Urinary bladder (tissue), 3 donors: ENCODE measurements at regions not wholly inside any gene's neighbourhood (a gene's known extent, or its start where the extent isn't known, plus 50 kb on each side); places are given as distances from the start of the nearest gene placed in this dataset.

Source experiments
- DNase-seq: peaks from one replicate; pipeline ENCODE4 v3.0.0-alpha.2; 2015; ENCODE audit errors: extremely low spot score
- H3K27ac ChIP-seq: one replicate; pipeline ENCODE4 v1.5.1; 2013; ENCODE audit warnings: low read depth, mild to moderate bottlenecking, moderate library complexity
- H3K36me3 ChIP-seq: one replicate; pipeline ENCODE4 v1.6.1; 2013; ENCODE audit warnings: mild to moderate bottlenecking, moderate library complexity; ENCODE audit not compliant: insufficient read depth
- H3K4me1 ChIP-seq: one replicate; pipeline ENCODE4 v1.6.1; 2013; ENCODE audit warnings: mild to moderate bottlenecking, moderate library complexity; ENCODE audit not compliant: insufficient read depth
- H3K4me3 ChIP-seq: one replicate; pipeline ENCODE4 v1.5.1; 2013; ENCODE audit warnings: low read depth, low read length
- WGBS: extraction: QIAGEN DNeasy Blood & Tissue Kit; methylation state at CpG from one replicate; pipeline ENCODE4 v1.1.7; 2013; 5-methylcytosine and 5-hydroxymethylcytosine counted together
- donor health status: healthy with polysubstance abuse.
- donor health status: healthy.

- no peaks in the 10 kb centered on the region for H3K4me1 ChIP-seq
- H3K27ac ChIP-seq = no peak overlapping the region
- no peaks in the 10 kb centered on the region for H3K36me3 ChIP-seq
- H3K4me3 ChIP-seq = no peak overlapping the region
- 87% methylated on average over 23 of the region's 23 CpGs for WGBS
- no peak for DNase-seq
These were observed 326.9 kb upstream of the DIO3 start for GRCh38 chr14:101234244-101234937.

- no peak for DNase-seq
- H3K27ac ChIP-seq = no peak overlapping the region
- WGBS = 85% methylated on average over 12 of the region's 12 CpGs
- H3K36me3 ChIP-seq = no peaks in the 10 kb centered on the region
- H3K4me1 ChIP-seq = no peaks in the 10 kb centered on the region
- H3K4me3 ChIP-seq = no peak overlapping the region
These were observed 326.3 kb upstream of the DIO3 start for GRCh38 chr14:101234999-101235334.

- Histone ChIP-seq H3K36me3 (no peaks in the 10 kb centered on the region), H3K4me1 (no peaks in the 10 kb centered on the region), H3K27ac (no peak overlapping the region), H3K4me3 (no peak overlapping the region)
- WGBS = 78% methylated on average over 16 of the region's 16 CpGs
- DNase-seq = no peak
These were observed 325.8 kb upstream of the DIO3 start for GRCh38 chr14:101235335-101236103.

GRCh38 chr14:101236496-101237251, 324.6 kb upstream of the DIO3 start:
- no peak for DNase-seq

GRCh38 chr14:101237252-101237616, 324.1 kb upstream of the DIO3 start:
- Histone ChIP-seq H3K4me1 (no peaks in the 10 kb centered on the region), H3K27ac (no peak overlapping the region), H3K4me3 (no peak overlapping the region), H3K36me3 (no peaks in the 10 kb centered on the region)
- DNase-seq = no peak
- WGBS = 92% methylated on average over 9 of the region's 9 CpGs

More at GRCh38 chr14:101236496-101237251, 324.6 kb upstream of the DIO3 start:
- Histone ChIP-seq H3K4me1 (no peaks in the 10 kb centered on the region), H3K36me3 (no peaks in the 10 kb centered on the region), H3K4me3 (no peak overlapping the region), H3K27ac (no peak overlapping the region)
- 93% methylated on average over 15 of the region's 15 CpGs for WGBS

- Histone ChIP-seq H3K4me1 (no peaks in the 10 kb centered on the region), H3K27ac (no peak overlapping the region), H3K4me3 (no peak overlapping the region), H3K36me3 (no peaks in the 10 kb centered on the region)
- DNase-seq = no peak
- WGBS = 85% methylated on average over 9 of the region's 9 CpGs
These were observed 322.2 kb upstream of the DIO3 start for GRCh38 chr14:101239065-101239464.

GRCh38 chr14:101241147-101241546, 320.1 kb upstream of the DIO3 start:
- no peak for DNase-seq
- Histone ChIP-seq H3K27ac (no peak overlapping the region), H3K4me1 (no peaks in the 10 kb centered on the region), H3K4me3 (no peak overlapping the region), H3K36me3 (no peaks in the 10 kb centered on the region)
- WGBS = 80% methylated on average over 2 of the region's 2 CpGs

GRCh38 chr14:101241807-101242278, 319.5 kb upstream of the DIO3 start:
- Histone ChIP-seq H3K4me3 (no peak overlapping the region), H3K27ac (no peak overlapping the region), H3K4me1 (no peaks in the 10 kb centered on the region), H3K36me3 (no peaks in the 10 kb centered on the region)
- DNase-seq = no peak
- WGBS = 84% methylated on average over 10 of the region's 10 CpGs

- Histone ChIP-seq H3K4me1 (no peaks in the 10 kb centered on the region), H3K4me3 (no peak overlapping the region), H3K27ac (no peak overlapping the region), H3K36me3 (no peaks in the 10 kb centered on the region)
- 88% methylated on average over 22 of the region's 22 CpGs for WGBS
- no peak for DNase-seq
These were observed 318.6 kb upstream of the DIO3 start for GRCh38 chr14:101242442-101243385.

GRCh38 chr14:101243587-101244338, 317.5 kb upstream of the DIO3 start:
- WGBS = 93% methylated on average over 19 of the region's 19 CpGs
- no peak for DNase-seq
- Histone ChIP-seq H3K4me1 (no peaks in the 10 kb centered on the region), H3K4me3 (no peak overlapping the region), H3K36me3 (no peaks in the 10 kb centered on the region), H3K27ac (no peak overlapping the region)

- DNase-seq = no peak
These were observed 314.1 kb upstream of the DIO3 start for GRCh38 chr14:101246894-101247841.

More at GRCh38 chr14:101246894-101247841, 314.1 kb upstream of the DIO3 start:
- Histone ChIP-seq H3K27ac (no peak overlapping the region), H3K4me1 (no peaks in the 10 kb centered on the region), H3K36me3 (no peaks in the 10 kb centered on the region), H3K4me3 (no peak overlapping the region)
- 93% methylated on average over 26 of the region's 26 CpGs for WGBS
